ENCODE measurements at regions not wholly inside any gene's neighbourhood (a gene's known extent, or its start where the extent isn't known, plus 50 kb on each side); places are given as distances from the start of the nearest gene placed in this dataset.

- H3K4me3 ChIP-seq (ENCODE audit: low read length), result no peak overlapping the region
Observed at GRCh38 chr11:116344601-116345000, 428.2 kb downstream of the BUD13 start.

GRCh38 chr11:116343270-116343669 is 429.5 kb downstream of the BUD13 start:
- no peaks in the 10 kb centered on the region for H3K79me2 ChIP-seq (replicated peaks; ENCODE audit: insufficient read depth, low read length)

More at GRCh38 chr11:116344601-116345000, 428.2 kb downstream of the BUD13 start:
- Histone ChIP-seq H3K9me2 (ENCODE audit: insufficient read depth, low read length) (no peaks in the 10 kb centered on the region), H3K79me2 (replicated peaks; ENCODE audit: insufficient read depth, low read length) (no peaks in the 10 kb centered on the region), H3K36me3 (ENCODE audit: insufficient read depth, low read length) (no peaks in the 10 kb centered on the region), H3K9me3 (ENCODE audit: low read length) (peaks cover 3% of the 10 kb centered on the region), H3K9ac (ENCODE audit: low read length) (no peak overlapping the region), H2AFZ (ENCODE audit: low read depth, low read length) (no peak overlapping the region), H3K27me3 (ENCODE audit: insufficient read depth, low read depth, low read length) (no peaks in the 10 kb centered on the region), H4K20me1 (ENCODE audit: insufficient read depth) (no peaks in the 10 kb centered on the region), H3F3A (ENCODE audit: insufficient read depth, low read length, poor library complexity, severe bottlenecking) (no peaks in the 10 kb centered on the region), H3K4me2 (ENCODE audit: low read length) (no peak overlapping the region), H3K27ac (ENCODE audit: low read length) (no peak overlapping the region)
- no peak for TF ChIP-seq EZH2 (IDR thresholded peaks at IDR 0.05; ENCODE audit: borderline replicate concordance, insufficient read depth, low read length, poor library complexity, severe bottlenecking)
- no peak for TF ChIP-seq SMC3 (conservative IDR thresholded peaks at IDR 0.05; ENCODE audit: poor library complexity)
- TF ChIP-seq RAD21 (conservative IDR thresholded peaks at IDR 0.05), result no peak
- no peak for TF ChIP-seq MXI1 (conservative IDR thresholded peaks at IDR 0.05; ENCODE audit: poor library complexity, severe bottlenecking)
- no peak for TF ChIP-seq EP300 (conservative IDR thresholded peaks at IDR 0.05; ENCODE audit: poor library complexity, severe bottlenecking)
- TF ChIP-seq, protein P1, sequence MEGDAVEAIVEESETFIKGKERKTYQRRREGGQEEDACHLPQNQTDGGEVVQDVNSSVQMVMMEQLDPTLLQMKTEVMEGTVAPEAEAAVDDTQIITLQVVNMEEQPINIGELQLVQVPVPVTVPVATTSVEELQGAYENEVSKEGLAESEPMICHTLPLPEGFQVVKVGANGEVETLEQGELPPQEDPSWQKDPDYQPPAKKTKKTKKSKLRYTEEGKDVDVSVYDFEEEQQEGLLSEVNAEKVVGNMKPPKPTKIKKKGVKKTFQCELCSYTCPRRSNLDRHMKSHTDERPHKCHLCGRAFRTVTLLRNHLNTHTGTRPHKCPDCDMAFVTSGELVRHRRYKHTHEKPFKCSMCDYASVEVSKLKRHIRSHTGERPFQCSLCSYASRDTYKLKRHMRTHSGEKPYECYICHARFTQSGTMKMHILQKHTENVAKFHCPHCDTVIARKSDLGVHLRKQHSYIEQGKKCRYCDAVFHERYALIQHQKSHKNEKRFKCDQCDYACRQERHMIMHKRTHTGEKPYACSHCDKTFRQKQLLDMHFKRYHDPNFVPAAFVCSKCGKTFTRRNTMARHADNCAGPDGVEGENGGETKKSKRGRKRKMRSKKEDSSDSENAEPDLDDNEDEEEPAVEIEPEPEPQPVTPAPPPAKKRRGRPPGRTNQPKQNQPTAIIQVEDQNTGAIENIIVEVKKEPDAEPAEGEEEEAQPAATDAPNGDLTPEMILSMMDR (IDR thresholded peaks at IDR 0.05; ENCODE audit: poor library complexity, severe bottlenecking), result no peak
- TF ChIP-seq POLR2AphosphoS5 (IDR thresholded peaks at IDR 0.05), result no peak
- TF ChIP-seq TAF1 (IDR thresholded peaks at IDR 0.05; ENCODE audit: low read depth), result no peak
- TF ChIP-seq REST (IDR thresholded peaks at IDR 0.05; ENCODE audit: borderline replicate concordance), result no peak

More at GRCh38 chr11:116343270-116343669, 429.5 kb downstream of the BUD13 start:
- H4K20me1 ChIP-seq (ENCODE audit: insufficient read depth), result no peaks in the 10 kb centered on the region
- H3K4me2 ChIP-seq (ENCODE audit: low read length), result no peak overlapping the region
- no peak overlapping the region for H2AFZ ChIP-seq (ENCODE audit: low read depth, low read length)
- no peak overlapping the region for H3K9ac ChIP-seq (ENCODE audit: low read length)
- TF ChIP-seq SMC3 (conservative IDR thresholded peaks at IDR 0.05; ENCODE audit: poor library complexity), result no peak
- TF ChIP-seq EZH2 (IDR thresholded peaks at IDR 0.05; ENCODE audit: borderline replicate concordance, insufficient read depth, low read length, poor library complexity, severe bottlenecking), result no peak
- no peak for TF ChIP-seq TAF1 (IDR thresholded peaks at IDR 0.05; ENCODE audit: low read depth)
- TF ChIP-seq EP300 (conservative IDR thresholded peaks at IDR 0.05; ENCODE audit: poor library complexity, severe bottlenecking), result no peak
- no peak for TF ChIP-seq RAD21 (conservative IDR thresholded peaks at IDR 0.05)
- no peak for TF ChIP-seq MXI1 (conservative IDR thresholded peaks at IDR 0.05; ENCODE audit: poor library complexity, severe bottlenecking)
- no peak for TF ChIP-seq REST (IDR thresholded peaks at IDR 0.05; ENCODE audit: borderline replicate concordance)
- TF ChIP-seq, protein P1 (IDR thresholded peaks at IDR 0.05; ENCODE audit: poor library complexity, severe bottlenecking), result no peak
- TF ChIP-seq POLR2AphosphoS5 (IDR thresholded peaks at IDR 0.05), result no peak
- peaks cover 3% of the 10 kb centered on the region for H3K9me3 ChIP-seq (ENCODE audit: low read length)
- H3K4me3 ChIP-seq (ENCODE audit: low read length), result no peak overlapping the region
- no peak overlapping the region for H3K27ac ChIP-seq (ENCODE audit: low read length)
- no peaks in the 10 kb centered on the region for H3F3A ChIP-seq (ENCODE audit: insufficient read depth, low read length, poor library complexity, severe bottlenecking)
- no peaks in the 10 kb centered on the region for H3K36me3 ChIP-seq (ENCODE audit: insufficient read depth, low read length)
- H3K27me3 ChIP-seq (ENCODE audit: insufficient read depth, low read depth, low read length), result no peaks in the 10 kb centered on the region
- H3K9me2 ChIP-seq (ENCODE audit: insufficient read depth, low read length), result no peaks in the 10 kb centered on the region

Measured in neural cell (in vitro differentiated cells).